Ovary (tissue), 7 donors: ENCODE measurements at regions not wholly inside any gene's neighbourhood (a gene's known extent, or its start where the extent isn't known, plus 50 kb on each side); places are given as distances from the start of the nearest gene placed in this dataset.

Experiments used
- DNase-seq, 5 donors: peaks; one replicate each; pipeline ENCODE4 v3.0.0-alpha.2; 2019 to 2020
- H3K27ac ChIP-seq, 2 donors: fragments of 200-600 bp; one replicate each; pipeline versions ENCODE4 v1.5.1 to v1.8.0; 2019 to 2022
- H3K27me3 ChIP-seq: fragments of 200-600 bp; one replicate; pipeline ENCODE4 v1.8.0; 2022
- H3K36me3 ChIP-seq: fragments of 200-600 bp; sonication (generic); one replicate; pipeline ENCODE4 v1.5.1; 2019
- H3K4me1 ChIP-seq: one replicate; pipeline ENCODE4 v1.8.1; 2013; ENCODE audit warnings: mild to moderate bottlenecking, moderate library complexity; ENCODE audit not compliant: insufficient read depth
- H3K4me3 ChIP-seq: fragments of 200-600 bp; sonication (generic); one replicate; pipeline ENCODE4 v1.5.1; 2017
- H3K9me3 ChIP-seq, 2 donors: fragments of 200-600 bp in 1 of 2; sonication (generic) in 1 of 2; one replicate each; pipeline versions ENCODE4 v1.5.1 to v1.8.1; 2013 to 2019; ENCODE audit warnings: mild to moderate bottlenecking in 1 of 2, moderate library complexity in 1 of 2
- CTCF ChIP-seq, 3 donors: fragments of 450-650 bp in 2 of 3; fragments of 200-600 bp in 1 of 3; IDR thresholded peaks; one replicate each; pipeline versions ENCODE4 v1.5.1 to v1.8.0; 2016 to 2022; ENCODE audit warnings: antibody characterized with exemption in 3 of 3, mild to moderate bottlenecking in 1 of 3
- EP300 ChIP-seq: sonication (generic); formaldehyde crosslinking; IDR thresholded peaks from one replicate; pipeline ENCODE4 v1.6.1; 2017; ENCODE audit warnings: antibody characterized with exemption
- POLR2A ChIP-seq: fragments of 450-650 bp; IDR thresholded peaks from one replicate; pipeline ENCODE4 v1.6.1; 2017; ENCODE audit warnings: antibody characterized with exemption, mild to moderate bottlenecking, moderate library complexity
- WGBS, 3 donors: extraction: QIAGEN DNeasy Blood & Tissue Kit in 1 of 3; methylation state at CpG; one replicate each; pipeline versions ENCODE4 v1.1.5 to v1.1.7; 2013 to 2017; 5-methylcytosine and 5-hydroxymethylcytosine counted together
- intact Hi-C, 4 donors: fragments of 100-400 bp; cut with DNase I; formaldehyde crosslinking; loops; one replicate each; pipeline versions ENCODE4 v1.11.0 to v1.15.1; 2022 to 2023
- donor health status: DM: no; HTN: no; CAD: no; lungs with moderate emphysema.
- donor health status: DM: no; HTN: no; CAD: no.
- donor health status: Bipolar disorder and iron deficiency.
- donor health status: DM: no; HTN: no; CAD: no.
- donor health status: DM: yes; HTN: yes; CAD: no.

GRCh38 chr12:124663206-124663605, 95.8 kb upstream of the NCOR2 start:
- WGBS, 3 donors: 89 to 94% (median 89%) methylated on average over 7 of the region's 7 CpGs

GRCh38 chr12:124661341-124661740, 93.9 kb upstream of the NCOR2 start:
- Histone ChIP-seq H3K27ac (no peak overlapping the region), H3K4me3 (no peak overlapping the region), H3K27me3 (no peaks in the 10 kb centered on the region), H3K9me3 (no peaks in the 10 kb centered on the region), H3K4me1 (peaks cover 8% of the 10 kb centered on the region), H3K36me3 (no peaks in the 10 kb centered on the region)
- no peak for DNase-seq
- 74 to 81% (median 79%) methylated on average over 7 of the region's 7 CpGs for WGBS, 3 donors
- intact Hi-C loops: no loop called here
- TF ChIP-seq POLR2A (no peak), CTCF (IDR thresholded peaks at IDR 0.05) (no peak), EP300 (no peak)

More at GRCh38 chr12:124663206-124663605, 95.8 kb upstream of the NCOR2 start:
- H3K4me1 ChIP-seq: peaks cover 3% of the 10 kb centered on the region
- no peak overlapping the region for H3K27ac ChIP-seq
- no peak for DNase-seq
- no peaks in the 10 kb centered on the region for H3K27me3 ChIP-seq
- H3K9me3 ChIP-seq: no peaks in the 10 kb centered on the region
- H3K4me3 ChIP-seq: no peak overlapping the region
- no peak for TF ChIP-seq CTCF (IDR thresholded peaks at IDR 0.05)
- no peak for TF ChIP-seq POLR2A
- no peak for TF ChIP-seq EP300
- intact Hi-C loops: no loop called here
- H3K36me3 ChIP-seq: no peaks in the 10 kb centered on the region

- Histone ChIP-seq H3K27ac (no peak overlapping the region), H3K9me3 (no peaks in the 10 kb centered on the region), H3K4me1 (peaks cover 8% of the 10 kb centered on the region), H3K4me3 (no peak overlapping the region), H3K36me3 (no peaks in the 10 kb centered on the region), H3K27me3 (no peaks in the 10 kb centered on the region)
- intact Hi-C loops: no loop called here
- DNase-seq: no peak
- no peak for TF ChIP-seq EP300
- no peak for TF ChIP-seq POLR2A
- no peak for TF ChIP-seq CTCF (IDR thresholded peaks at IDR 0.05)
- 36 to 55% (median 47%) methylated on average over 20 of the region's 20 CpGs for WGBS, 3 donors
These were observed 93.4 kb upstream of the NCOR2 start for GRCh38 chr12:124660851-124661250.

GRCh38 chr12:124658806-124659402, 91.5 kb upstream of the NCOR2 start:
- Histone ChIP-seq H3K27me3 (no peaks in the 10 kb centered on the region), H3K4me1 (peaks cover 15% of the 10 kb centered on the region), H3K4me3 (no peak overlapping the region), H3K9me3 (no peaks in the 10 kb centered on the region), H3K27ac (no peak overlapping the region), H3K36me3 (no peaks in the 10 kb centered on the region)
- 96 to 97% (median 97%) methylated on average over 8 of the region's 8 CpGs for WGBS, 3 donors
- no peak for TF ChIP-seq POLR2A
- no peak for TF ChIP-seq EP300
- TF ChIP-seq CTCF (IDR thresholded peaks at IDR 0.05): no peak
- DNase-seq: no peak
- intact Hi-C loops: loop anchor here in 1 of 4 donors (5.0 kb wide), 1 partner anchor 37 kb away; no protein-coding TSS in a partner anchor
